Uterus (tissue), 2 donors: ENCODE measurements at regions not wholly inside any gene's neighbourhood (a gene's known extent, or its start where the extent isn't known, plus 50 kb on each side); places are given as distances from the start of the nearest gene placed in this dataset.

Experiments
- POLR2A ChIP-seq, 2 donors: fragments of 450-650 bp; IDR thresholded peaks; one replicate each; pipeline ENCODE4 v1.6.1; 2016; ENCODE audit warnings: antibody characterized with exemption in 2 of 2, mild to moderate bottlenecking in 1 of 2, moderate library complexity in 1 of 2
- TF ChIP-seq, protein P1 (sequence below), 4 experiments: fragments of 200-600 bp in 2 of 4; fragments of 450-650 bp in 2 of 4; sonication (generic) in 2 of 4; IDR thresholded peaks; one replicate each; pipeline ENCODE4 v1.5.1; 2016 to 2019; ENCODE audit warnings: antibody characterized with exemption in 4 of 4, mild to moderate bottlenecking in 2 of 4, moderate library complexity in 1 of 4

DNA sequence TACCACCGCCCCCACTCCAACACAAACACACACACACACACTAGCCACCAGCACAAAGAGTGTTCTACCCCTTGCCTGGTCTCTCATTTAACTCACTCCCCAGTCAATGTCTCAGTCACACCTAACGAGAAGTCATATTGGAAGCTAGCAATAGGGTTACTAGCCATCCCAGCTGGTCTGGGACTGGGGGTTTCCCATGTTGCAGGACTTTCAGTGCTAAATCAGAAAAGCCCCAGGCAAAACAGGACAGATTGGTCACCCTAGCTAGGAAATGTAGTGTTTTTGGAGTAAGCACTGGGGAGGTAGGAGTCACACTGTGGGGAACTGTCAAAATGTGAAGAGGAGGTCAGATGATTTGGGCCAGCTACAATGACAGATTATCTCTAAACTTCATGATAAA is 158.1 kb downstream of the UNC5CL start:
- TF ChIP-seq, protein P1, sequence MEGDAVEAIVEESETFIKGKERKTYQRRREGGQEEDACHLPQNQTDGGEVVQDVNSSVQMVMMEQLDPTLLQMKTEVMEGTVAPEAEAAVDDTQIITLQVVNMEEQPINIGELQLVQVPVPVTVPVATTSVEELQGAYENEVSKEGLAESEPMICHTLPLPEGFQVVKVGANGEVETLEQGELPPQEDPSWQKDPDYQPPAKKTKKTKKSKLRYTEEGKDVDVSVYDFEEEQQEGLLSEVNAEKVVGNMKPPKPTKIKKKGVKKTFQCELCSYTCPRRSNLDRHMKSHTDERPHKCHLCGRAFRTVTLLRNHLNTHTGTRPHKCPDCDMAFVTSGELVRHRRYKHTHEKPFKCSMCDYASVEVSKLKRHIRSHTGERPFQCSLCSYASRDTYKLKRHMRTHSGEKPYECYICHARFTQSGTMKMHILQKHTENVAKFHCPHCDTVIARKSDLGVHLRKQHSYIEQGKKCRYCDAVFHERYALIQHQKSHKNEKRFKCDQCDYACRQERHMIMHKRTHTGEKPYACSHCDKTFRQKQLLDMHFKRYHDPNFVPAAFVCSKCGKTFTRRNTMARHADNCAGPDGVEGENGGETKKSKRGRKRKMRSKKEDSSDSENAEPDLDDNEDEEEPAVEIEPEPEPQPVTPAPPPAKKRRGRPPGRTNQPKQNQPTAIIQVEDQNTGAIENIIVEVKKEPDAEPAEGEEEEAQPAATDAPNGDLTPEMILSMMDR (IDR thresholded peaks at IDR 0.05) = no peak
- TF ChIP-seq POLR2A (IDR thresholded peaks at IDR 0.05) = no peak
